DND-41 (cell line): ENCODE measurements at regions not wholly inside any gene's neighbourhood (a gene's known extent, or its start where the extent isn't known, plus 50 kb on each side); places are given as distances from the start of the nearest gene placed in this dataset.

Source experiments
- EZH2 ChIP-seq: IDR thresholded peaks from 3 replicates; pipeline ENCODE4 v1.6.1; 2012; ENCODE audit warnings: borderline replicate concordance, low read depth, mild to moderate bottlenecking, moderate library complexity, low read length, inconsistent platforms; ENCODE audit not compliant: severe bottlenecking
- TF ChIP-seq, protein P1 (sequence below): IDR thresholded peaks from 2 replicates; pipeline ENCODE4 v1.5.1; 2012; ENCODE audit warnings: borderline replicate concordance, low read length, moderate library complexity, mild to moderate bottlenecking; ENCODE audit not compliant: poor library complexity, severe bottlenecking; ENCODE audit errors: extremely low read depth

GRCh38 chr2:149860276-149860921, 272.8 kb upstream of the MMADHC start:
- TF ChIP-seq, protein P1, sequence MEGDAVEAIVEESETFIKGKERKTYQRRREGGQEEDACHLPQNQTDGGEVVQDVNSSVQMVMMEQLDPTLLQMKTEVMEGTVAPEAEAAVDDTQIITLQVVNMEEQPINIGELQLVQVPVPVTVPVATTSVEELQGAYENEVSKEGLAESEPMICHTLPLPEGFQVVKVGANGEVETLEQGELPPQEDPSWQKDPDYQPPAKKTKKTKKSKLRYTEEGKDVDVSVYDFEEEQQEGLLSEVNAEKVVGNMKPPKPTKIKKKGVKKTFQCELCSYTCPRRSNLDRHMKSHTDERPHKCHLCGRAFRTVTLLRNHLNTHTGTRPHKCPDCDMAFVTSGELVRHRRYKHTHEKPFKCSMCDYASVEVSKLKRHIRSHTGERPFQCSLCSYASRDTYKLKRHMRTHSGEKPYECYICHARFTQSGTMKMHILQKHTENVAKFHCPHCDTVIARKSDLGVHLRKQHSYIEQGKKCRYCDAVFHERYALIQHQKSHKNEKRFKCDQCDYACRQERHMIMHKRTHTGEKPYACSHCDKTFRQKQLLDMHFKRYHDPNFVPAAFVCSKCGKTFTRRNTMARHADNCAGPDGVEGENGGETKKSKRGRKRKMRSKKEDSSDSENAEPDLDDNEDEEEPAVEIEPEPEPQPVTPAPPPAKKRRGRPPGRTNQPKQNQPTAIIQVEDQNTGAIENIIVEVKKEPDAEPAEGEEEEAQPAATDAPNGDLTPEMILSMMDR, result no peak
- TF ChIP-seq EZH2, result no peak
